ENCODE measurements at regions not wholly inside any gene's neighbourhood (a gene's known extent, or its start where the extent isn't known, plus 50 kb on each side); places are given as distances from the start of the nearest gene placed in this dataset.
"Not testable (repeated sequence)": the region's sequence is repeated elsewhere in the genome, so short reads cannot be mapped to it uniquely, and the experiment has no call there.

DNA sequence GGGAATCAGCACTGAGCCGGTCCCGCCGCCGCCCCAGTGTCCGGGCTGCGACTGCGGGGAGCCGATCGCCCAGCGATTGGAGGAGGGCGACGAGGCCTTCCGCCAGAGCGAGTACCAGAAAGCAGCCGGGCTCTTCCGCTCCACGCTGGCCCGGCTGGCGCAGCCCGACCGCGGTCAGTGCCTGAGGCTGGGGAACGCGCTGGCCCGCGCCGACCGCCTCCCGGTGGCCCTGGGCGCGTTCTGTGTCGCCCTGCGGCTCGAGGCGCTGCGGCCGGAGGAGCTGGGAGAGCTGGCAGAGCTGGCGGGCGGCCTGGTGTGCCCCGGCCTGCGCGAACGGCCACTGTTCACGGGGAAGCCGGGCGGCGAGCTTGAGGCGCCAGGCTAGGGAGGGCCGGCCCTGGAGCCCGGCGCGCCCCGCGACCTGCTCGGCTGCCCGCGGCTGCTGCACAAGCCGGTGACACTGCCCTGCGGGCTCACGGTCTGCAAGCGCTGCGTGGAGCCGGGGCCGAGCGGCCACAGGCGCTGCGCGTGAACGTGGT is 95.3 kb downstream of the POTED start:
- H3K4me1 ChIP-seq; DNase-seq; H3K36me3 ChIP-seq; H3K4me3 ChIP-seq; H3K27me3 ChIP-seq; H3K27ac ChIP-seq; intact Hi-C loops (cut with DNase I); H3K9me3 ChIP-seq: not testable (repeated sequence)
- peak in 2 of 4 donors; percentile 14 to 48 for ATAC-seq
- WGBS (ENCODE audit: insufficient coverage, low coverage, low lambda C conversion rate, missing lambda C conversion rate): no CpG with 5 or more reads among the region's 69 CpGs
